ENCODE measurements at regions not wholly inside any gene's neighbourhood (a gene's known extent, or its start where the extent isn't known, plus 50 kb on each side); places are given as distances from the start of the nearest gene placed in this dataset.
"Not testable (repeated sequence)": the region's sequence is repeated elsewhere in the genome, so short reads cannot be mapped to it uniquely, and the experiment has no call there.

DNA sequence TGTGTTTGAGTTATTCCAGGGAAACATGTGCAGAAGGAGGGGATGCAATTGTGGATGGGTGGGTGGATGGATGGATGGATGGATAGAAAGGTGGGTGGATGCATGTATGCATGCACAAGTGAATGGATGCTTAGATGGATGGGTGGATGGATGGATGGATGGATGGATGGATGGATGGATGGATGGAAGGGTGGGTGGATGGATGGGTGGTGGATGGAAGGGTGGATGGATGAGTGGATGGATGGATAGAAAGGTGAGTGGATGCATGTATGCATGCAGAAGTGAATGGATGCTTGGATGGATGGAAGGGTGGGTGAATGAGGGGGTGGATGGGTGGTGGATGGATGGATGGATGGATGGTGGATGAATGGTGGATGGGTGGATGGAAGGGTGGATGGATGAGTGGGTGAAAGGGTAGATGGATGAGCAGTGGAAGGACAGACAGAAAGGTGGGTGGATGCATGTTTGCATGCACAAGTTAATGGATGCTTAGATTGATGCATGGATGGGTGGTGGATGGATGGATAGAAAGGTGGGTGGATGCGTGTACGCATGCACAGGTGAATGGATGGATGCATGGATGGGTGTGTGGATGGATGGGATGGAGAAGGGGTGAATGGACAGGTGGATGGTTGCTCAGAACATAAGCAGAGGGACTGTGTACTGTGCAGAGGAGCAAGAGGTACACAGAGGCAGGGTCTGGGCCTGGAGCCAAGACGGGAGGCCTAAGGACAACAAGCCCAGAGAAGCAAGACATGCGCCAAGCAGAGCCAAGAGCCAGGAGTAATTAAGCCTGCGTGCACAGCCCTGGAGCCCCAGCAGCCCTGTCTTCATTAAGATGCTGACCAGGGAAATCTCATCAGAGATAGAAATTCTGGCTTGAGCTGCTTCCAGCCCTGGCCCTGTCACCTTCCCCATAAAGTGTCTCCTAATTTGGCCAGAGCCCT is 84.6 kb upstream of the PPP1R26 start:
- H3K9me3 ChIP-seq (replicated peaks): no peaks in the 10 kb centered on the region; the same call in 1 of the 2 replicates
- no peak for DNase-seq
- H3K4me1 ChIP-seq: no peaks in the 10 kb centered on the region
- no peaks in the 10 kb centered on the region for H3K36me3 ChIP-seq
- H3K4me3 ChIP-seq: no peak overlapping the region
- H3K27me3 ChIP-seq: peaks cover 10% of the 10 kb centered on the region
- no peak overlapping the region for H3K27ac ChIP-seq

DNA sequence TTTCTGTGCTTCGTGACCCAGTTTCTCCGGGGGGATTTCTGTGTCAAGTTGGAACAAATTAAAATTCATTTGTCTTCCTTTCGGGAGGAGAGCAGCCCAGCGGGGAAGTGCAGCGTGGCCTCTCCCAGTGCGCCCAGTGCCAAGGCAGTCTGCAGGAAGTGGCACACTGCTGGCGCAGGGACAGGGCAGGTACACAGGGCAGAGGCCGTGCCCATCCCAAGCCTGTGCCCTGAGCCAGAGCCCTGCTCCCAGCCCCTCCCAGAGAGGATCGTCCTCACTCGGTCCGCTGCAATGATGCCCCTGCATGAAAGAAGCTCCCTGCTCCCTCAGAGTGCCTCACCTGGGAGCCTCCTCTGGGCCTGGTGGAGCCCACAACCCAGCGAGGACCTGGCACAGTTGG is 82.4 kb upstream of the PPP1R26 start:
- Histone ChIP-seq H3K27ac (no peak overlapping the region), H3K4me1 (no peaks in the 10 kb centered on the region), H3K4me3 (no peak overlapping the region), H3K36me3 (no peaks in the 10 kb centered on the region), H3K9me3 (replicated peaks) (no peaks in the 10 kb centered on the region; the same call in 1 of the 2 replicates), H3K27me3 (peaks cover 12% of the 10 kb centered on the region; the same call in 1 of the 2 replicates)
- DNase-seq: no peak

DNA sequence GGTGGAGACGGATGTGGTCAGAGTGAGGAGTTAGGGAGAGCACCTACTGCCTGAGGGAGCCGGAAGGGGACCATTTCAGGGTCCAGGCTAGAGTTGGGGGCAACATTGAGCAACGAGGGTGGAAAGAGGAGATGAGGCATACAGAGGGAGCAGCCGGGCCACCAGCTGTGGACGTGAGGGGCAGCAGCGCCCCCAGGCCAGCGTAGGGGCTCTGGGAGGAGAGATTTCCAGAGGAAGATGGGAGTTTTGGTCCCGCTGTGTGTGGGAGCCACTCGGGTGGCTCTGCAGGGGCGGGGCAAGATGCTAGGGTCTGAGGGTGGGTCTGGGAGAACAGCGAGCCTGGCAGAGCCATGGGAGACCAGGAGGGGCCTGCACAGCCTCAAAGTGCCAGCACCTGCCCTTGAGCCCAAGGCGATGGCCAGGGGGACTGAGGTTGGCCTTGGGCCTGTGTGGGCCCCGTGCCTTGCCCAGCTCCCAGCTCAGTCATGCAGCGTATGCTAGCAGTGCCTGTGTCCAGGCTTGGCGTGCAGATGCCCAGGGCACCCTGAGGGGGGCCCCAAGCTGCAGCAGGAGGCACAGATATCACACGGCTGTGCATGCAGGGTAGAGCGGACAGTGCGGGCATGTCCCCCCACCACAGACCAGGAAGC is 80.5 kb upstream of the PPP1R26 start:
- no peak overlapping the region for H3K4me3 ChIP-seq
- no peaks in the 10 kb centered on the region for H3K4me1 ChIP-seq
- no peaks in the 10 kb centered on the region; the same call in 1 of the 2 replicates for H3K9me3 ChIP-seq (replicated peaks)
- no peak overlapping the region for H3K27ac ChIP-seq
- H3K36me3 ChIP-seq: no peaks in the 10 kb centered on the region
- 0 out of 2 replicates have a peak, but pooled peaks cover 12% of the 10 kb centered on the region for H3K27me3 ChIP-seq
- no peak for DNase-seq

GRCh38 chr9:135400496-135400895 is 79.1 kb upstream of the PPP1R26 start:
- 0 out of 2 replicates have a peak, but pooled peaks cover 14% of the 10 kb centered on the region for H3K27me3 ChIP-seq
- no peaks in the 10 kb centered on the region; the same call in 1 of the 2 replicates for H3K9me3 ChIP-seq (replicated peaks)
- no peak overlapping the region for H3K4me3 ChIP-seq
- H3K27ac ChIP-seq: no peak overlapping the region
- no peaks in the 10 kb centered on the region for H3K36me3 ChIP-seq
- no peaks in the 10 kb centered on the region for H3K4me1 ChIP-seq
- DNase-seq: no peak

DNA sequence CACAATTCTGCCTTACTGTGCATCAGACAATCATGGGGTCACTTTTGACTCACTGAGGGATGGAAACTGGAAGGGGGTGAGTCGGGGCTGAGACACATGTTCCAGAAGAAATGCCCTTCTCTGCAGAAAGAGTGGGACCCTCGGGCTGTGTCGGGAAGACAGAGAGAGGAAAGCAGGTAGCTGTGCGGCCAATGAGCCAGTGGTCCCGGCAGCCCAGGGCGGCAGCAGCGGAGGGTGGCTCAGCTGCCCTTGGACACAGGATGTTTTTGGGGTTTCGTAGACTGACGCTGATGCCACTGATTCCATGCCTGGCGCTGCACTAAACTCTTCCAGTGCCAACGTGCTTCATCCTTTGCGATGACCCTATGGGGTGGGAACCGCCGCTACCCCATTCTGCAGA is 78.4 kb upstream of the PPP1R26 start:
- 0 out of 2 replicates have a peak, but pooled peaks cover 16% of the 10 kb centered on the region for H3K27me3 ChIP-seq
- no peak for DNase-seq
- H3K9me3 ChIP-seq (replicated peaks): no peaks in the 10 kb centered on the region; the same call in 1 of the 2 replicates

DNA sequence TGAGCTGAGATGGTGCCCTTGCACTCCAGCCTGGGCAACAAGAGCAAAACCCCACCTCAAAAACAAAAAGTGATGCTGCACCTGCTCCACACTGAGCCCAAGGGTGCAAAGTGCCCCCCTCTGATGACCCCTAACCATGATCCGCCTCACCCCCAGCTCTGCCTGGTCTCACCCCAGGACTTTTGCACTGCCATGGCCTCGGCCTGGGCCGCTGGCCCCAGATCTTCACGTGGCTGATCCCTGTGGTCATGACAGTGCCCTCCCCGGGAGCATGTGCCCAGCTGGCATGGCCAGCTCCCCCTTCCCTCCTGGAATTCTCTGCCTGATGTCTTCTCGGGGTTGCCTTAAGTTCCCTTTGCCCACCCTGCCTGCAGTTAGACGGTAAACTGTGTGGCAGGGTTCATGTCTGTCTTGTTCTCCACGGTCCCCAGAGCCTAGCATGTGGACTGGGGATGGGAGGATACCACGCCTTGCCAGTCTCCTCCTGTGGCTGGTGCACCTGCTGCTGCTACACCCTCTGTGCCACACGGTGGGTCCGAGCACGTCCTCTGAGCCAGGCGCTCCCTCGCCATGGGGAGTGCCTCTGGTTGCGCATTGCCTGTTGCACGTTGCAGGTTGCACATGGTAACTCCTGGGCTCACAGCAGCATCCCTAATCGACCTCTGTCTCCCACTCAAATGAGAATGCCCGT is 77.4 kb upstream of the PPP1R26 start:
- 0 out of 2 replicates have a peak, but pooled peaks cover 16% of the 10 kb centered on the region for H3K27me3 ChIP-seq
- no peaks in the 10 kb centered on the region for H3K36me3 ChIP-seq
- H3K27ac ChIP-seq: no peak overlapping the region
- no peaks in the 10 kb centered on the region for H3K9me3 ChIP-seq (replicated peaks)
- H3K4me1 ChIP-seq: no peaks in the 10 kb centered on the region
- no peak for DNase-seq
- no peak overlapping the region for H3K4me3 ChIP-seq

More for the DNA sequence above, 78.4 kb upstream of the PPP1R26 start:
- Histone ChIP-seq H3K4me3 (no peak overlapping the region), H3K36me3 (no peaks in the 10 kb centered on the region), H3K4me1 (no peaks in the 10 kb centered on the region), H3K27ac (no peak overlapping the region)

- H3K4me3 ChIP-seq: no peak overlapping the region
- no peaks in the 10 kb centered on the region for H3K4me1 ChIP-seq
- no peaks in the 10 kb centered on the region for H3K36me3 ChIP-seq
- H3K9me3 ChIP-seq (replicated peaks): no peaks in the 10 kb centered on the region
- no peak for DNase-seq
- no peak overlapping the region for H3K27ac ChIP-seq
- 0 out of 2 replicates have a peak, but pooled peaks cover 16% of the 10 kb centered on the region for H3K27me3 ChIP-seq
Measured at GRCh38 chr9:135402739-135403695, 76.6 kb upstream of the PPP1R26 start.

- no peaks in the 10 kb centered on the region for H3K4me1 ChIP-seq
- H3K9me3 ChIP-seq (replicated peaks): no peaks in the 10 kb centered on the region
- H3K27me3 ChIP-seq: 0 out of 2 replicates have a peak, but pooled peaks cover 16% of the 10 kb centered on the region
Measured at GRCh38 chr9:135403733-135404450, 75.7 kb upstream of the PPP1R26 start.

DNA sequence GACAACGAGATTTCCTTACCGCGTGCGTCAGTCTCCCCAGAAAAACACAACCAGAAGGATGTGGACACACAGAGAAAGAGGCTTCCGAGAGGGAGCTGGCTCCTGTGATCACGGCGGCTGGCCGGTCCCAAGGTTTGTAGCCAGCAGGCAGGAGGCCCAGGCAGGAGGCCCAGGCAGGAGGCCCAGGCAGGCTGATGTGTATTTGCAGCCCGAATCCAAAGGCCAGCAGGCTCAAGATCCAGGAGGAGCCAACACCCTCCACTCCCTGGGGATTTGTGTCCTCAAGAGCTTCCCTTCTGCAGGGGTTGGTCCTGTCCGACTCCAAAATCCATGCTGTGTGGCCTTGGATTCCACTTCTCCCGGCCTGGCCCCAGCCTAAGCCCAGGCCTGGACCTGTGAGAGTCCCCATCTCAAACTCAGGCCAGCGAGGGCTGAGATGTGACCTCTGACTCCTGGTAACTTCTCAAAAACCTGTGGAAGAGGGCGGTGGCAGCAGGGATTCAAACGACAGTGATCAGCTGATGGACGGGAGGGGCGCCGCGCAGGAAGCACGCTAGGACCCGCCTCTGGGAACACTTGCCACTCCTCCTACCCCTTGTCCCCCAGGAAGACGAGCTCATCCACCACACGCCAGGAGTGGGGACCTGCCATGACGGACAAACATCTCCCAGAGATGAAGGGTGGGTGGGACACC is 75.0 kb upstream of the PPP1R26 start:
- 0 out of 2 replicates have a peak, but pooled peaks cover 16% of the 10 kb centered on the region for H3K27me3 ChIP-seq
- no peaks in the 10 kb centered on the region for H3K4me1 ChIP-seq
- no peaks in the 10 kb centered on the region for H3K9me3 ChIP-seq (replicated peaks)

More at GRCh38 chr9:135403733-135404450, 75.7 kb upstream of the PPP1R26 start:
- peak in 1 of 2 experiments; percentile 18 for DNase-seq
- Histone ChIP-seq H3K36me3 (no peaks in the 10 kb centered on the region), H3K4me3 (no peak overlapping the region), H3K27ac (no peak overlapping the region)

DNA sequence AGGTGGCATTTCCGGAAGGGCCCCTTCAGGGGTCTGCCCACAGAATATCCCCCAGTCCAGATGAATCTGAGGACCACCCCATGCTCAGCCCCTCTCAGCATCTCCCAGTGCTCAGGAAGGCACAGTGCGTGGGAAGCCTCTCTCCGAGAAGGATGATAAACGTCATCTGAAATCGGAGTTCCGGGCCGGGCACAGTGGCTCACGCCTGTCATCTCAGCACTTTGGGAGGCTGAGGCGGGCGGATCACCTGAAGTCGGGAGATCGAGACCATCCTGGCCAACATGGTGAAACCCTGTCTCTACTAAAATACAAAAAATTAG is 74.5 kb upstream of the PPP1R26 start:
- 0 out of 2 replicates have a peak, but pooled peaks cover 21% of the 10 kb centered on the region for H3K27me3 ChIP-seq
- H3K4me3 ChIP-seq; H3K27ac ChIP-seq; DNase-seq; H3K36me3 ChIP-seq; H3K9me3 ChIP-seq (replicated peaks); H3K4me1 ChIP-seq: not testable (repeated sequence)

More for the DNA sequence above, 75.0 kb upstream of the PPP1R26 start:
- Histone ChIP-seq H3K4me3 (no peak overlapping the region), H3K36me3 (no peaks in the 10 kb centered on the region), H3K27ac (no peak overlapping the region)
- no peak for DNase-seq

- Histone ChIP-seq H3K9me3 (replicated peaks) (no peaks in the 10 kb centered on the region), H3K36me3 (no peaks in the 10 kb centered on the region), H3K27me3 (peaks cover 16% of the 10 kb centered on the region), H3K4me1 (no peaks in the 10 kb centered on the region), H3K4me3 (no peak overlapping the region), H3K27ac (no peak overlapping the region)
- no peak for DNase-seq
Measured at GRCh38 chr9:135408476-135409254, 70.9 kb upstream of the PPP1R26 start.
